ENCODE measurements at regions not wholly inside any gene's neighbourhood (a gene's known extent, or its start where the extent isn't known, plus 50 kb on each side); places are given as distances from the start of the nearest gene placed in this dataset.

- no peaks in the 10 kb centered on the region for H3K9me3 ChIP-seq
- no peaks in the 10 kb centered on the region for H3K36me3 ChIP-seq
- TF ChIP-seq, protein P1, sequence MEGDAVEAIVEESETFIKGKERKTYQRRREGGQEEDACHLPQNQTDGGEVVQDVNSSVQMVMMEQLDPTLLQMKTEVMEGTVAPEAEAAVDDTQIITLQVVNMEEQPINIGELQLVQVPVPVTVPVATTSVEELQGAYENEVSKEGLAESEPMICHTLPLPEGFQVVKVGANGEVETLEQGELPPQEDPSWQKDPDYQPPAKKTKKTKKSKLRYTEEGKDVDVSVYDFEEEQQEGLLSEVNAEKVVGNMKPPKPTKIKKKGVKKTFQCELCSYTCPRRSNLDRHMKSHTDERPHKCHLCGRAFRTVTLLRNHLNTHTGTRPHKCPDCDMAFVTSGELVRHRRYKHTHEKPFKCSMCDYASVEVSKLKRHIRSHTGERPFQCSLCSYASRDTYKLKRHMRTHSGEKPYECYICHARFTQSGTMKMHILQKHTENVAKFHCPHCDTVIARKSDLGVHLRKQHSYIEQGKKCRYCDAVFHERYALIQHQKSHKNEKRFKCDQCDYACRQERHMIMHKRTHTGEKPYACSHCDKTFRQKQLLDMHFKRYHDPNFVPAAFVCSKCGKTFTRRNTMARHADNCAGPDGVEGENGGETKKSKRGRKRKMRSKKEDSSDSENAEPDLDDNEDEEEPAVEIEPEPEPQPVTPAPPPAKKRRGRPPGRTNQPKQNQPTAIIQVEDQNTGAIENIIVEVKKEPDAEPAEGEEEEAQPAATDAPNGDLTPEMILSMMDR (IDR thresholded peaks at IDR 0.05) = no peak
- TF ChIP-seq POLR2A (IDR thresholded peaks at IDR 0.05) (no peak), EP300 (IDR thresholded peaks at IDR 0.05) (no peak)
- H3K27me3 ChIP-seq = no peaks in the 10 kb centered on the region
- no peak for DNase-seq (ENCODE audit: low spot score in 2 of 2)
- H3K4me1 ChIP-seq = peaks cover 0 to 69% (median 10%) of the 10 kb centered on the region in 4 donors
- peak overlapping the region in 1 of 4 donors; percentile 18 for H3K27ac ChIP-seq
- no peak overlapping the region for H3K4me3 ChIP-seq
- 79% methylated on average over 1 of the region's 1 CpG for WGBS, 2 donors
These were observed 631.9 kb upstream of the ANKRD30A start for GRCh38 chr10:36493516-36493880.

DNA sequence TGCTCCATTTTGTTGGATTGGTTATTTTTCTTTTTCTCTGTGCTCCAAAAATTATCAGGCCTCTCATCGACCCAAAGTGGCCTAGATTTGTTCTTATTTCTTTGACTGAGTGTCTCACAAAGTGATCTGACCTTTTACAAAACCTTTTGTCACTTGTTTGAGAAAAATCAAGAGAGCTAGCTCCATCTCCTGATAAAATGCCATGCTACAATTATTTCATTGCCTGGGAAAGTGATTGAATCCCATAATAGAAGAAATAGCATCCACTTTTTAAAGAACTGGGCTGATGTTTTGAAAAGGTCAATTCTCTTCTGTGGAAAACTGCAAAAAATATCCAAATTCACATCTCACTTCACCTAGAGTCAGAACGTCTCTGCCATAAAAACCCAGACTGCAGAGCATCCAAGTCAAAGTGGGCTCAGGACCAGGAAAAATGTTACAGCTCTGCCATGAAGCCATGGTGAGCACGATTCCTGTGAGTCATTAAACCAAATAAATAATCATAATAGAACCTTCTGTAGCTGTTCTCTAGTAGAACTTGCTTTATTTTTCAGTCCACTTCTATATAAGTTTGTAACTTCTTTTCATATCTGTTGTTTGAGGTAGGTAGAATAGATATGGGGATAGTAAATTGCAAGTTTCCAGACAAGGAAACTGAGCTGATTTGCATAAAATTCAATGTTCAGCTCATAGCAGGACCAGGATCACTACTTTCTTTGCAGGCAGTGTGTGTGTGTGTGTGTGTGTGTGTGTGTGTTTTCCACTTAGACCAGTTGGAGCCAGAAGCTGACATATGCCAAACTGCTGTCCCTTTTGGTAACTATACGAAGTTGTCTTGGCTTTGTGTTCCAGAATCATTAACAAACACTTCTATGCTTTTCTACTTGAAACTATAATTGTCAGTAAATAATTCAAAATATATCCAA lies 632.5 kb upstream of the ANKRD30A start:
- no peak for DNase-seq (ENCODE audit: low spot score in 2 of 2)
- no peaks in the 10 kb centered on the region for H3K36me3 ChIP-seq
- no peak overlapping the region for H3K4me3 ChIP-seq
- H3K27me3 ChIP-seq = no peaks in the 10 kb centered on the region
- 33 to 38% methylated on average over 4 of the region's 4 CpGs for WGBS, 2 donors
- TF ChIP-seq POLR2A (IDR thresholded peaks at IDR 0.05) (no peak), EP300 (IDR thresholded peaks at IDR 0.05) (no peak)
- TF ChIP-seq, protein P1 (IDR thresholded peaks at IDR 0.05) = no peak
- peaks cover 0 to 69% (median 10%) of the 10 kb centered on the region in 4 donors for H3K4me1 ChIP-seq
- H3K27ac ChIP-seq = peak overlapping the region in 2 of 4 donors; percentile 7 to 18
- no peaks in the 10 kb centered on the region for H3K9me3 ChIP-seq

- Histone ChIP-seq H3K27ac (peak overlapping the region in 1 of 4 donors; percentile 18), H3K4me1 (peaks cover 0 to 64% (median 10%) of the 10 kb centered on the region in 4 donors)
These were observed 633.5 kb upstream of the ANKRD30A start for GRCh38 chr10:36491926-36492325.

DNA sequence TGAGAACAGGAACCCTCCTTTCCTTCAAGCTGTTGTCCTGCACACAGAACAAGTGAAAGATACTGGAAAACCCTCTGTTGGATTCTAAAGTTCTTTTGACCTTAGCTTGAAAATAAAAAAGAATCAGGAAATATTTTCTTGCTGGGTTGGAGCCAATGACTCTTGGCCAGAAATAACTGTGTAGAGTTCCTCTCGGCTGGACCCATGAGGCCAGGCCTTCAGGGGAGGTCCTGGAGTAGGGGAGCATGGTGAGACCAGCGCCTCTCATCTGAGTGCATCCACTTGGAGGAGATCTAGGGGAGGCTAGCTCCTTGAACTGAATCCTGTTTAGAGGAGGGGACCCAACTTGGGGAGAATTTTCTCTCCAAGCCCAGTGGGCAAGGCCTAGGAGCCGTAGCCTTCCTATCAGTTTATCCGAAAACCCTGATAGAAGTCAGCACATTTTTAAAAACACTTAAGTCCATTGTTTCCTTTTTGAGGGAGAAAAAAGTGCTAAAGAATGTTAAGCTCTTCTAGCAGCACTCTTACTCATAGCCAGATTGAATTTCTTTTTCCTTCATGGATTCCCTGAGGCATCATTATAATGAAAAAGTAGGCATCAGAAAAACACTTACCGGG lies 635.7 kb upstream of the ANKRD30A start:
- peaks cover 0 to 49% (median 10%) of the 10 kb centered on the region in 4 donors for H3K4me1 ChIP-seq
- no peaks in the 10 kb centered on the region for H3K27me3 ChIP-seq
- peak in 1 of 2 donors; percentile 25 for DNase-seq (ENCODE audit: low spot score in 2 of 2)
- H3K4me3 ChIP-seq = no peak overlapping the region
- H3K9me3 ChIP-seq = no peaks in the 10 kb centered on the region
- TF ChIP-seq EP300 (IDR thresholded peaks at IDR 0.05) = no peak
- TF ChIP-seq, protein P1 (IDR thresholded peaks at IDR 0.05) = no peak
- TF ChIP-seq POLR2A (IDR thresholded peaks at IDR 0.05) = no peak
- peak overlapping the region in 3 of 4 donors; percentile 4 to 80 (median 74) for H3K27ac ChIP-seq
- 21 to 26% methylated on average over 5 of the region's 5 CpGs for WGBS, 2 donors
- no peaks in the 10 kb centered on the region for H3K36me3 ChIP-seq

More at GRCh38 chr10:36491926-36492325, 633.5 kb upstream of the ANKRD30A start:
- TF ChIP-seq, protein P1 (IDR thresholded peaks at IDR 0.05) = no peak
- TF ChIP-seq EP300 (IDR thresholded peaks at IDR 0.05) = no peak
- TF ChIP-seq POLR2A (IDR thresholded peaks at IDR 0.05) = no peak
- WGBS, 2 donors = 70 to 77% methylated on average over 1 of the region's 1 CpG
- no peaks in the 10 kb centered on the region for H3K27me3 ChIP-seq
- H3K36me3 ChIP-seq = no peaks in the 10 kb centered on the region
- DNase-seq (ENCODE audit: low spot score in 2 of 2) = no peak
- no peak overlapping the region for H3K4me3 ChIP-seq
- H3K9me3 ChIP-seq = no peaks in the 10 kb centered on the region

DNA sequence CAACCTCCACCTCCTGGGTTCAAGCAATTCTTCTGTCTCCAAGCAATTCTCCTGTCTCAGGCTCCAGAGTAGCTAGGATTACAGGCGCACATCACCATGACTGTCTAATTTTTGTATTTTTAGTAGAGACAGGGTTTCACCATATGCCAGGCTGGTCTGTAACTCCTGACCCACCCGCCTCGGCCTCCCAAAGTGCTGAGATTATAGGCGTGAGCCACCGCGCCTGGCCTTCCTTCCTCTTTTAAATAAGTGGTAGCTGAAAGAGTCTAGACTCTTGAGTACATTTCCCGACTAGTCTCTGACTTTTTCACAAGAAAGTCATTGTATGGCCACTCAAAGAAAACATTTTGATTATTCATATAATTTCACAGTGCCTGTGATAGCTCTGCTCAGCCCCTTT lies 636.2 kb upstream of the ANKRD30A start:
- H3K27me3 ChIP-seq = no peaks in the 10 kb centered on the region
- peak overlapping the region in 2 of 4 donors; percentile 74 to 80 for H3K27ac ChIP-seq
- TF ChIP-seq POLR2A (IDR thresholded peaks at IDR 0.05) = no peak
- no peak for TF ChIP-seq EP300 (IDR thresholded peaks at IDR 0.05)
- TF ChIP-seq, protein P1 (IDR thresholded peaks at IDR 0.05) = no peak
- no peaks in the 10 kb centered on the region for H3K9me3 ChIP-seq
- H3K36me3 ChIP-seq = no peaks in the 10 kb centered on the region
- no peak overlapping the region for H3K4me3 ChIP-seq
- 49 to 66% methylated on average over 7 of the region's 7 CpGs for WGBS, 2 donors
- H3K4me1 ChIP-seq = peaks cover 0 to 46% (median 10%) of the 10 kb centered on the region in 4 donors
- no peak for DNase-seq (ENCODE audit: low spot score in 2 of 2)
